A549 (cell line): ENCODE measurements at regions not wholly inside any gene's neighbourhood (a gene's known extent, or its start where the extent isn't known, plus 50 kb on each side); places are given as distances from the start of the nearest gene placed in this dataset.
"Not testable (repeated sequence)": the region's sequence is repeated elsewhere in the genome, so short reads cannot be mapped to it uniquely, and the experiment has no call there.

Source experiments
- CHD2 ChIP-seq: fragments of 150-350 bp; IDR thresholded peaks from 2 replicates; pipeline ENCODE4 v1.6.1; 2014; ENCODE audit warnings: low read length; ENCODE audit not compliant: partially characterized antibody
- CTCF ChIP-seq: fragments of >200 bp; sonication (Bioruptor Twin); formaldehyde crosslinking; IDR thresholded peaks from 3 replicates; pipeline ENCODE4 v1.5.1; 2016
- EP300 ChIP-seq, 2 experiments: fragments of >200 bp; sonication (Bioruptor Twin); formaldehyde crosslinking; IDR thresholded peaks; 2 replicates in 1 of 2; 3 replicates in 1 of 2; pipeline ENCODE4 v1.6.1; 2016 to 2017
- HDAC2 ChIP-seq: fragments of 200-600 bp; sonication (generic); IDR thresholded peaks from 2 replicates; pipeline ENCODE4 v1.6.1; 2016
- MAX ChIP-seq: IDR thresholded peaks from 2 replicates; pipeline ENCODE4 v1.6.1; 2012
- MYC ChIP-seq: IDR thresholded peaks from 2 replicates; pipeline ENCODE4 v1.6.1; 2012; ENCODE audit warnings: mild to moderate bottlenecking, inconsistent platforms, low read length, improper control_type of control experiment, borderline replicate concordance
- NR3C1 ChIP-seq: fragments of >200 bp; sonication (Bioruptor Twin); formaldehyde crosslinking; IDR thresholded peaks from 3 replicates; pipeline ENCODE4 v1.6.1; 2017
- PBX3 ChIP-seq: IDR thresholded peaks from 2 replicates; pipeline ENCODE4 v1.6.1; 2012
- PHF8 ChIP-seq: fragments of 200-600 bp; sonication (generic); IDR thresholded peaks from 2 replicates; pipeline ENCODE4 v1.6.1; 2016; ENCODE audit warnings: low read depth, mild to moderate bottlenecking, antibody characterized with exemption, moderate library complexity, borderline replicate concordance
- POLR2A ChIP-seq: IDR thresholded peaks from 2 replicates; pipeline ENCODE4 v1.6.1; 2012; ENCODE audit warnings: mild to moderate bottlenecking, low read length
- RAD21 ChIP-seq, 2 experiments: fragments of >200 bp in 1 of 2; sonication (Bioruptor Twin) in 1 of 2; formaldehyde crosslinking in 1 of 2; IDR thresholded peaks in 1 of 2; conservative IDR thresholded peaks in 1 of 2; 2 replicates in 1 of 2; 3 replicates in 1 of 2; pipeline ENCODE4 v1.6.1; 2012 to 2018; ENCODE audit warnings: inconsistent platforms in 1 of 2
- ZFP36 ChIP-seq: fragments of 450-650 bp; IDR thresholded peaks from 2 replicates; pipeline ENCODE4 v1.6.1; 2014; ENCODE audit warnings: borderline replicate concordance; ENCODE audit not compliant: partially characterized antibody

- TF ChIP-seq ZFP36; HDAC2; POLR2A; RAD21 (conservative IDR thresholded peaks at IDR 0.05 in 1 of 2, IDR thresholded peaks at IDR 0.05 in 1 of 2); NR3C1; CTCF; CHD2; PBX3; EP300 (IDR thresholded peaks at IDR 0.05); MYC; MAX; PHF8: not testable (repeated sequence)
Observed at GRCh38 chr2:111339476-111339875, 218.8 kb downstream of the BCL2L11 start.
